ENCODE measurements at regions not wholly inside any gene's neighbourhood (a gene's known extent, or its start where the extent isn't known, plus 50 kb on each side); places are given as distances from the start of the nearest gene placed in this dataset.
A peak's percentile ranks its signal among the peaks of the same experiment; 100 is the strongest.

- Histone ChIP-seq H3K27ac (no peak overlapping the region), H3K27me3 (no peaks in the 10 kb centered on the region), H3K4me1 (peaks cover 0 to 33% (median 3%) of the 10 kb centered on the region in 4 donors), H3K4me3 (no peak overlapping the region), H3K9me3 (no peaks in the 10 kb centered on the region), H3K36me3 (no peaks in the 10 kb centered on the region)
- WGBS, 2 donors, result 50 to 55% methylated on average over 8 of the region's 8 CpGs
- no peak for DNase-seq (ENCODE audit: low spot score in 2 of 2)
- TF ChIP-seq POLR2A (IDR thresholded peaks at IDR 0.05) (no peak), EP300 (IDR thresholded peaks at IDR 0.05) (no peak), CTCF (IDR thresholded peaks at IDR 0.05) (no peak)
These were observed 217.6 kb downstream of the TMEM167A start for GRCh38 chr5:82859451-82860140.

GRCh38 chr5:82858151-82859025 lies 218.8 kb downstream of the TMEM167A start:
- WGBS, 2 donors, result 54 to 55% methylated on average over 9 of the region's 9 CpGs
- H3K4me1 ChIP-seq, result peaks cover 0 to 33% (median 3%) of the 10 kb centered on the region in 4 donors
- TF ChIP-seq EP300 (IDR thresholded peaks at IDR 0.05) (peak in 1 of 2 donors; percentile 21), POLR2A (IDR thresholded peaks at IDR 0.05) (no peak)
- peak overlapping the region in 2 of 4 donors; percentile 40 to 48 for H3K27ac ChIP-seq
- no peak for DNase-seq (ENCODE audit: low spot score in 2 of 2)
- H3K9me3 ChIP-seq, result no peaks in the 10 kb centered on the region
- no peaks in the 10 kb centered on the region for H3K27me3 ChIP-seq
- no peak overlapping the region for H3K4me3 ChIP-seq
- H3K36me3 ChIP-seq, result no peaks in the 10 kb centered on the region

GRCh38 chr5:82855893-82856550 lies 221.2 kb downstream of the TMEM167A start:
- H3K9me3 ChIP-seq, result no peaks in the 10 kb centered on the region
- no peak overlapping the region for H3K4me3 ChIP-seq
- no peaks in the 10 kb centered on the region for H3K36me3 ChIP-seq
- WGBS, 2 donors, result 71 to 73% methylated on average over 5 of the region's 5 CpGs
- H3K27ac ChIP-seq, result no peak overlapping the region
- peaks cover 0 to 21% (median 0%) of the 10 kb centered on the region in 4 donors for H3K4me1 ChIP-seq
- TF ChIP-seq EP300 (IDR thresholded peaks at IDR 0.05) (no peak), POLR2A (IDR thresholded peaks at IDR 0.05) (no peak), CTCF (IDR thresholded peaks at IDR 0.05) (no peak)
- H3K27me3 ChIP-seq, result no peaks in the 10 kb centered on the region
- no peak for DNase-seq (ENCODE audit: low spot score in 2 of 2)

- WGBS, 2 donors, result 85 to 90% methylated on average over 3 of the region's 3 CpGs
- H3K9me3 ChIP-seq, result no peaks in the 10 kb centered on the region
- H3K27me3 ChIP-seq, result no peaks in the 10 kb centered on the region
- H3K4me3 ChIP-seq, result no peak overlapping the region
- no peak overlapping the region for H3K27ac ChIP-seq
- no peak for DNase-seq (ENCODE audit: low spot score in 2 of 2)
- TF ChIP-seq CTCF (IDR thresholded peaks at IDR 0.05) (no peak), EP300 (IDR thresholded peaks at IDR 0.05) (no peak), POLR2A (IDR thresholded peaks at IDR 0.05) (no peak)
- H3K36me3 ChIP-seq, result no peaks in the 10 kb centered on the region
- H3K4me1 ChIP-seq, result peaks cover 0 to 19% (median 0%) of the 10 kb centered on the region in 4 donors
These were observed 222.2 kb downstream of the TMEM167A start for GRCh38 chr5:82854956-82855355.

- no peaks in the 10 kb centered on the region for H3K36me3 ChIP-seq
- WGBS, 2 donors, result 54 to 64% methylated on average over 3 of the region's 3 CpGs
- TF ChIP-seq CTCF (IDR thresholded peaks at IDR 0.05) (no peak), POLR2A (IDR thresholded peaks at IDR 0.05) (no peak), EP300 (IDR thresholded peaks at IDR 0.05) (no peak)
These were observed 225.7 kb downstream of the TMEM167A start for GRCh38 chr5:82851471-82851870.

More at GRCh38 chr5:82851471-82851870, 225.7 kb downstream of the TMEM167A start:
- H3K4me1 ChIP-seq, result no peaks in the 10 kb centered on the region
- H3K9me3 ChIP-seq, result no peaks in the 10 kb centered on the region
- no peak overlapping the region for H3K4me3 ChIP-seq
- DNase-seq (ENCODE audit: low spot score in 2 of 2), result no peak
- no peaks in the 10 kb centered on the region for H3K27me3 ChIP-seq
- no peak overlapping the region for H3K27ac ChIP-seq

Data from tibial nerve (tissue), 4 donors.